ENCODE measurements at regions not wholly inside any gene's neighbourhood (a gene's known extent, or its start where the extent isn't known, plus 50 kb on each side); places are given as distances from the start of the nearest gene placed in this dataset.

- TF ChIP-seq ZNF619 (CRISPR knock-in tag; IDR thresholded peaks at IDR 0.05) (no peak), ETV6 (CRISPR knock-in tag; conservative IDR thresholded peaks at IDR 0.05) (no peak), ZNF609 (CRISPR knock-in tag; IDR thresholded peaks at IDR 0.05; ENCODE audit: borderline replicate concordance) (no peak), HHEX (CRISPR knock-in tag; IDR thresholded peaks at IDR 0.05) (no peak), ISL2 (CRISPR knock-in tag; IDR thresholded peaks at IDR 0.05) (no peak), ZNF558 (CRISPR knock-in tag; IDR thresholded peaks at IDR 0.05; ENCODE audit: borderline replicate concordance) (no peak), ZNF556 (CRISPR knock-in tag; IDR thresholded peaks at IDR 0.05; ENCODE audit: borderline replicate concordance) (no peak), ZNF530 (CRISPR knock-in tag; IDR thresholded peaks at IDR 0.05; ENCODE audit: low read depth) (no peak)
These were observed 674.5 kb downstream of the PRELID2 start (continued) for GRCh38 chr5:145160679-145161078.

- no peak overlapping the region for H3K27ac ChIP-seq (ENCODE audit: extremely low read length, insufficient read depth, low read length)
- H3K9ac ChIP-seq (ENCODE audit: insufficient read depth, low read depth, low read length) = no peak overlapping the region
- WGBS (ENCODE audit: low lambda C conversion rate) = 11% methylated on average over 4 of the region's 4 CpGs
- POLR2A ChIA-PET = no interaction called here
- intact Hi-C loops (cut with micrococcal nuclease; ENCODE audit: unreplicated experiment) (no loop called here), in situ Hi-C loops (cut with HindIII; ENCODE audit: extremely low pct_ligation_motif_present, low pct_unique_long_range_greater_than_20kb) (no loop called here)
- H4K20me1 ChIP-seq (ENCODE audit: insufficient read depth, low read length) = no peaks in the 10 kb centered on the region
- no peak for DNase-seq (ENCODE audit: low spot score)
- CTCF ChIA-PET (ENCODE audit: low intra/inter-chr PET ratio, low total read pairs) = no interaction called here
- no peak for TF ChIP-seq JUND (CRISPR knock-in tag; IDR thresholded peaks at IDR 0.05)
- no peak for TF ChIP-seq RARA (CRISPR knock-in tag; IDR thresholded peaks at IDR 0.05)
- TF ChIP-seq IKZF4 (CRISPR knock-in tag; IDR thresholded peaks at IDR 0.05; ENCODE audit: borderline replicate concordance, low read depth, not compliant biosample characterization) = no peak
- no peak for TF ChIP-seq ZNF709 (CRISPR knock-in tag; IDR thresholded peaks at IDR 0.05)
- no peak for TF ChIP-seq ZBTB38 (CRISPR knock-in tag; IDR thresholded peaks at IDR 0.05)
- no peak for TF ChIP-seq SMC3 (IDR thresholded peaks at IDR 0.05; ENCODE audit: low read length)
- TF ChIP-seq ZNF7 (CRISPR knock-in tag; IDR thresholded peaks at IDR 0.05) = no peak
- TF ChIP-seq AHDC1 (CRISPR knock-in tag; IDR thresholded peaks at IDR 0.05; ENCODE audit: borderline replicate concordance) = no peak
- no peak for FAIRE-seq
- no peaks in the 10 kb centered on the region for H3K27me3 ChIP-seq (ENCODE audit: control insufficient read depth in 1 of 2, insufficient read depth in 2 of 2, low read length in 2 of 2)
- no peaks in the 10 kb centered on the region for H3K4me1 ChIP-seq (ENCODE audit: insufficient read depth, low read length)
- BruUV-seq (replicated peaks) = no TSS peak
- no peaks in the 10 kb centered on the region for H3K79me2 ChIP-seq (ENCODE audit: insufficient read depth, low read length)
- no peak overlapping the region for H2AFZ ChIP-seq (ENCODE audit: low read length)
- no peak for ATAC-seq
- no peak overlapping the region for H3K4me2 ChIP-seq (ENCODE audit: low read depth, low read length)
- H3K36me3 ChIP-seq (replicated peaks in 1 of 2; ENCODE audit: control insufficient read depth in 1 of 2, insufficient read depth in 2 of 2, low read length in 2 of 2) = no peaks in the 10 kb centered on the region
- no peaks in the 10 kb centered on the region for H3K9me3 ChIP-seq (ENCODE audit: low read length)
- H3K4me3 ChIP-seq (replicated peaks in 1 of 3; ENCODE audit: insufficient read depth in 1 of 3, low read depth in 2 of 3, low read length in 3 of 3) = no peak overlapping the region
These were observed 676.4 kb downstream of the PRELID2 start for GRCh38 chr5:145158730-145159129.

Measured in HepG2 (cell line).